HepG2 (cell line): ENCODE measurements at regions not wholly inside any gene's neighbourhood (a gene's known extent, or its start where the extent isn't known, plus 50 kb on each side); places are given as distances from the start of the nearest gene placed in this dataset.
A peak's percentile ranks its signal among the peaks of the same experiment; 100 is the strongest.

Experiments
- ATAC-seq: fragments of 200-7000 bp; cut with Tn5 transposase; 3 replicates; pipeline ENCODE4 v1.9.1; 2020; ENCODE audit warnings: mild to moderate bottlenecking, moderate library complexity
- BruUV-seq: library from RNA; stranded (reverse); fragments of 400-500 nt; replicated peaks from 2 replicates; lab custom pipeline; 2021; lab: Mats Ljungman, UMichigan
- CTCF ChIA-PET: fragments of 300-600 bp; formaldehyde crosslinking; extraction: SDS; loops from one replicate; lab custom pipeline; 2021; ENCODE audit warnings: low total read pairs, inconsistent platforms, low intra/inter-chr PET ratio; lab: Yijun Ruan, JAX
- POLR2A ChIA-PET: fragments of 350-600 bp; sonication (Branson Sonifier 250); formaldehyde crosslinking; loops from one replicate; lab custom pipeline; 2020; ENCODE audit warnings: antibody characterized with exemption, inconsistent platforms; lab: Yijun Ruan, JAX
- DNase-seq: peaks from one replicate; pipeline ENCODE4 v3.0.0-alpha.2; 2015; ENCODE audit warnings: low spot score
- FAIRE-seq: peaks from 3 replicates; lab custom pipeline; 2011; peaks lifted over from hg19 to GRCh38; lab: Jason Lieb, UNC
- H2AFZ ChIP-seq: one replicate; pipeline ENCODE4 v1.6.1; 2011; ENCODE audit warnings: low read length, inconsistent platforms
- H3K27ac ChIP-seq: fragments of 300-600 bp; 3 replicates; pipeline ENCODE4 v1.8.0; 2011; ENCODE audit warnings: mixed run types, mild to moderate bottlenecking, mixed read lengths, low read length, inconsistent platforms; ENCODE audit not compliant: insufficient read depth; ENCODE audit errors: extremely low read length
- H3K27me3 ChIP-seq, 2 experiments: fragments of 200-600 bp in 1 of 2; 2 replicates in 1 of 2; 3 replicates in 1 of 2; pipeline versions ENCODE4 v1.6.0 to v1.8.0; 2011; ENCODE audit warnings: low read length in 2 of 2, mild to moderate bottlenecking in 2 of 2, moderate library complexity in 2 of 2, inconsistent platforms in 1 of 2; ENCODE audit not compliant: insufficient read depth in 2 of 2, control insufficient read depth in 1 of 2
- H3K36me3 ChIP-seq, 2 experiments: fragments of 200-600 bp in 1 of 2; replicated peaks in 1 of 2; 2 replicates in 1 of 2; 3 replicates in 1 of 2; pipeline versions ENCODE4 v1.5.1 to v1.8.0; 2011; ENCODE audit warnings: low read length in 2 of 2, inconsistent platforms in 1 of 2; ENCODE audit not compliant: insufficient read depth in 2 of 2, control insufficient read depth in 1 of 2
- H3K4me1 ChIP-seq: 2 replicates; pipeline ENCODE4 v1.5.1; 2012; ENCODE audit warnings: low read length, inconsistent platforms; ENCODE audit not compliant: insufficient read depth
- H3K4me2 ChIP-seq: 2 replicates; pipeline ENCODE4 v1.6.0; 2011; ENCODE audit warnings: low read depth, low read length, inconsistent platforms
- H3K4me3 ChIP-seq, 3 experiments: fragments of 200-600 bp in 1 of 3; sonication (generic), shearing (Covaris generic) in 1 of 3; replicated peaks in 1 of 3; 2 replicates each; pipeline ENCODE4 v1.5.1; 2011 to 2016; ENCODE audit warnings: low read length in 3 of 3, inconsistent platforms in 2 of 3, low read depth in 2 of 3, mild to moderate bottlenecking in 2 of 3, control low read depth in 1 of 3, mixed read lengths in 1 of 3; ENCODE audit not compliant: insufficient read depth in 1 of 3
- H3K79me2 ChIP-seq: one replicate; pipeline ENCODE4 v1.6.1; 2011; ENCODE audit warnings: low read length, inconsistent platforms; ENCODE audit not compliant: insufficient read depth
- H3K9ac ChIP-seq: 2 replicates; pipeline ENCODE4 v1.6.0; 2011; ENCODE audit warnings: mild to moderate bottlenecking, low read depth, low read length, inconsistent platforms; ENCODE audit not compliant: insufficient read depth
- H3K9me3 ChIP-seq: 2 replicates; pipeline ENCODE4 v1.5.1; 2012; ENCODE audit warnings: mild to moderate bottlenecking, low read length
- H4K20me1 ChIP-seq: 2 replicates; pipeline ENCODE4 v1.6.0; 2011; ENCODE audit warnings: inconsistent platforms, mild to moderate bottlenecking, low read length, moderate library complexity; ENCODE audit not compliant: insufficient read depth
- KDM5B ChIP-seq: sonication (generic); formaldehyde crosslinking; IDR thresholded peaks from 2 replicates; pipeline ENCODE4 v1.4.0; 2020; ENCODE audit warnings: missing genetic modification reagents, mild to moderate bottlenecking, borderline replicate concordance
- KLF6 ChIP-seq: IDR thresholded peaks from 2 replicates; pipeline ENCODE4 v1.8.0; 2016; ENCODE audit warnings: missing biosample characterization, missing genetic modification reagents
- MAFF ChIP-seq: IDR thresholded peaks from 2 replicates; pipeline ENCODE4 v1.6.1; 2011; ENCODE audit warnings: low read depth, low read length, improper control_type of control experiment
- MAFK ChIP-seq, 2 experiments: IDR thresholded peaks in 1 of 2; conservative IDR thresholded peaks in 1 of 2; 2 replicates each; pipeline ENCODE4 v1.6.1; 2011; ENCODE audit warnings: improper control_type of control experiment in 2 of 2, low read length in 2 of 2
- WGBS: methylation state at CpG from one replicate; pipeline ENCODE4 v1.1.6; 2017; ENCODE audit warnings: low lambda C conversion rate; 5-methylcytosine and 5-hydroxymethylcytosine counted together
- in situ Hi-C: cut with HindIII; loops from 2 replicates; pipeline ENCODE4 v1.10.0; 2017; ENCODE audit warnings: low pct_unique_long_range_greater_than_20kb; ENCODE audit not compliant: extremely low pct_ligation_motif_present
- intact Hi-C: fragments of 100-400 bp; cut with micrococcal nuclease; formaldehyde crosslinking; loops from one replicate; pipeline ENCODE4 v1.10.0; 2022; ENCODE audit not compliant: unreplicated experiment
- TF ChIP-seq, protein P1 (sequence below): sonication (generic); formaldehyde crosslinking; IDR thresholded peaks from 2 replicates; pipeline ENCODE4 v1.5.0; 2020; ENCODE audit warnings: missing genetic modification reagents
- TF ChIP-seq, protein P2 (sequence below): sonication (generic); formaldehyde crosslinking; IDR thresholded peaks from 2 replicates; pipeline ENCODE4 v1.9.0; 2021; ENCODE audit warnings: missing genetic modification reagents, borderline replicate concordance
- TF ChIP-seq, protein P3 (sequence below): IDR thresholded peaks from 2 replicates; pipeline ENCODE4 v1.6.1; 2016; ENCODE audit warnings: control low read depth
- TF ChIP-seq, protein P4 (sequence below): sonication (generic); formaldehyde crosslinking; IDR thresholded peaks from 2 replicates; pipeline ENCODE4 v1.5.1; 2020; ENCODE audit warnings: mild to moderate bottlenecking, moderate library complexity, missing genetic modification reagents
- TF ChIP-seq, protein P5 (sequence below): sonication (generic); formaldehyde crosslinking; IDR thresholded peaks from 2 replicates; pipeline ENCODE4 v1.5.1; 2020; ENCODE audit warnings: missing genetic modification reagents, mild to moderate bottlenecking, borderline replicate concordance

DNA sequence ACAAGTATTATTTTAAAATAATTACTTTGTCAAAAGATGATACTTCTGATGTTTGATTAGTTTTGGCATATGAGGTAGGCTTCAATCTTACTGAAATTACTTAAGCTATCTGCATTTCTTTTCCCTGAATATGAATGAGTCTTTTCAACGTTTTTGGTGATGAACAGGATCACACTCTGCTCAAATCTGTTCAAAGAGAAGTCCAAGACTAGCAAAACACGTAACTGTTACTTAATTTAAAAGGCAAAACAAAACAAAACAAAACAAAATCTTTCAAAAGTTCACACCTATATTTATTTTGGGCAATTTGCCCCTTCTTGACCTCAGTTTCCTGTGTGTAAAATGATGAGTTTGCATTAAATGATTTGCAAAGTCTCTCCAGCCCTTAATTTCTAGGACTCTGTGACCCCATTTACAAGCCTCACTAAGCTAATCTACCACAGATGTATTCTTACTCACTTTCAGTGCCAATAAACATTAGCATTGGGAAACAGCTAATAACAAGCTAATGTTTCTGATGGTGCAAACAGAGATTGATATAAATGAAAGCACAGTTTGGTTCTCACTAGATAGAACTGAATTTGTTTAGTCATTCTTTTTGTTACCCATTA lies 865.4 kb downstream of the LTN1 start:
- no peak overlapping the region for H3K4me3 ChIP-seq
- H4K20me1 ChIP-seq = no peaks in the 10 kb centered on the region
- intact Hi-C loops (no loop called here), in situ Hi-C loops (no loop called here)
- no peaks in the 10 kb centered on the region for H3K79me2 ChIP-seq
- no peaks in the 10 kb centered on the region for H3K27me3 ChIP-seq
- CTCF ChIA-PET = no interaction called here
- no peak overlapping the region for H3K4me2 ChIP-seq
- FAIRE-seq = no peak
- no peak for ATAC-seq
- BruUV-seq = no TSS peak
- no peaks in the 10 kb centered on the region for H3K36me3 ChIP-seq
- POLR2A ChIA-PET = no interaction called here
- H3K9ac ChIP-seq = no peak overlapping the region
- peaks cover 78% of the 10 kb centered on the region for H3K9me3 ChIP-seq
- WGBS = 0% methylated on average over 2 of the region's 2 CpGs
- H2AFZ ChIP-seq = no peak overlapping the region
- no peak overlapping the region for H3K27ac ChIP-seq
- DNase-seq = no peak
- no peaks in the 10 kb centered on the region for H3K4me1 ChIP-seq
- TF ChIP-seq, protein P1, sequence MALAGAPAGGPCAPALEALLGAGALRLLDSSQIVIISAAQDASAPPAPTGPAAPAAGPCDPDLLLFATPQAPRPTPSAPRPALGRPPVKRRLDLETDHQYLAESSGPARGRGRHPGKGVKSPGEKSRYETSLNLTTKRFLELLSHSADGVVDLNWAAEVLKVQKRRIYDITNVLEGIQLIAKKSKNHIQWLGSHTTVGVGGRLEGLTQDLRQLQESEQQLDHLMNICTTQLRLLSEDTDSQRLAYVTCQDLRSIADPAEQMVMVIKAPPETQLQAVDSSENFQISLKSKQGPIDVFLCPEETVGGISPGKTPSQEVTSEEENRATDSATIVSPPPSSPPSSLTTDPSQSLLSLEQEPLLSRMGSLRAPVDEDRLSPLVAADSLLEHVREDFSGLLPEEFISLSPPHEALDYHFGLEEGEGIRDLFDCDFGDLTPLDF (CRISPR knock-in tag) = no peak
- TF ChIP-seq MAFF (peak; percentile 88), MAFK (conservative IDR thresholded peaks at IDR 0.05 in 1 of 2, IDR thresholded peaks at IDR 0.05 in 1 of 2; ENCODE audit: low read length in 2 of 2) (peak; percentile 88 to 92)

DNA sequence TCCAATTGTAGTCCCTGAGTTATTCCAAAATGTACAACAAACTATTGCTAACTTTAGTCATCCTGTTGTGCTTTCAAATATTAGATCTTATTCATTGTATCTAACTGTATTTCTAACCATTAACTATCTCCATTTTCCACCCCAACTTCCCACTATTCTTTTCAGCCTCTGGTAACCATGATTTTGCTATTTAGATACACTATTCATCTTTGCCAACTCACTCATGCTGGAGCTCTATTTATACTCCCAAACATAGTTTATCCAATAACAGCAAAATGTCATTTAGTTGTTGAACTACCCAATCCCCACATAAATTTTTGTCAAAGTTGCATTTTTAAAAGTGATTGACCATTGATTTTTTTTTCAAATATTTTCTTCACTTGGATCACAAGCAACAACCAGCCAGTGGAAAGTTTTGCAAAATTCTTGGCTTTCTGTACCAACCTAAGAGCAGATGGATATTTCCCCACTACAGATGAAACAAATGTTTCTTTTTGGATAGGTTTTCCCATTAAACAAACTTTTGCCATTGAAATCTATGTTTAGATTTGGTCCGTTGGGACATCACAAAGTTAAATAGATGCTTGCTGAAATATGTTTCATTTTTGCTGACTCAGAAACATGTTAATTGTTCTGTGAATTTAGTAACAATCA lies 866.0 kb downstream of the LTN1 start:
- H3K9me3 ChIP-seq = peaks cover 75% of the 10 kb centered on the region
- H3K4me2 ChIP-seq = no peak overlapping the region
- no TSS peak for BruUV-seq
- ATAC-seq (no peak), DNase-seq (no peak), FAIRE-seq (no peak)
- no peak overlapping the region for H3K9ac ChIP-seq
- POLR2A ChIA-PET = no interaction called here
- no peak overlapping the region for H2AFZ ChIP-seq
- no peaks in the 10 kb centered on the region for H3K79me2 ChIP-seq
- H3K4me1 ChIP-seq = no peaks in the 10 kb centered on the region
- intact Hi-C loops = no loop called here
- no peak overlapping the region for H3K4me3 ChIP-seq
- 19% methylated on average over 1 of the region's 1 CpG for WGBS
- CTCF ChIA-PET = no interaction called here
- no peak overlapping the region for H3K27ac ChIP-seq
- no peaks in the 10 kb centered on the region for H3K36me3 ChIP-seq
- no peaks in the 10 kb centered on the region for H4K20me1 ChIP-seq
- no peaks in the 10 kb centered on the region for H3K27me3 ChIP-seq
- in situ Hi-C loops = no loop called here
- TF ChIP-seq KDM5B (CRISPR knock-in tag) = no peak
- TF ChIP-seq, protein P2, sequence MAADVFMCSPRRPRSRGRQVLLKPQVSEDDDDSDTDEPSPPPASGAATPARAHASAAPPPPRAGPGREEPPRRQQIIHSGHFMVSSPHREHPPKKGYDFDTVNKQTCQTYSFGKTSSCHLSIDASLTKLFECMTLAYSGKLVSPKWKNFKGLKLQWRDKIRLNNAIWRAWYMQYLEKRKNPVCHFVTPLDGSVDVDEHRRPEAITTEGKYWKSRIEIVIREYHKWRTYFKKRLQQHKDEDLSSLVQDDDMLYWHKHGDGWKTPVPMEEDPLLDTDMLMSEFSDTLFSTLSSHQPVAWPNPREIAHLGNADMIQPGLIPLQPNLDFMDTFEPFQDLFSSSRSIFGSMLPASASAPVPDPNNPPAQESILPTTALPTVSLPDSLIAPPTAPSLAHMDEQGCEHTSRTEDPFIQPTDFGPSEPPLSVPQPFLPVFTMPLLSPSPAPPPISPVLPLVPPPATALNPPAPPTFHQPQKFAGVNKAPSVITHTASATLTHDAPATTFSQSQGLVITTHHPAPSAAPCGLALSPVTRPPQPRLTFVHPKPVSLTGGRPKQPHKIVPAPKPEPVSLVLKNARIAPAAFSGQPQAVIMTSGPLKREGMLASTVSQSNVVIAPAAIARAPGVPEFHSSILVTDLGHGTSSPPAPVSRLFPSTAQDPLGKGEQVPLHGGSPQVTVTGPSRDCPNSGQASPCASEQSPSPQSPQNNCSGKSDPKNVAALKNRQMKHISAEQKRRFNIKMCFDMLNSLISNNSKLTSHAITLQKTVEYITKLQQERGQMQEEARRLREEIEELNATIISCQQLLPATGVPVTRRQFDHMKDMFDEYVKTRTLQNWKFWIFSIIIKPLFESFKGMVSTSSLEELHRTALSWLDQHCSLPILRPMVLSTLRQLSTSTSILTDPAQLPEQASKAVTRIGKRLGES (CRISPR knock-in tag) = no peak
- TF ChIP-seq, protein P3, sequence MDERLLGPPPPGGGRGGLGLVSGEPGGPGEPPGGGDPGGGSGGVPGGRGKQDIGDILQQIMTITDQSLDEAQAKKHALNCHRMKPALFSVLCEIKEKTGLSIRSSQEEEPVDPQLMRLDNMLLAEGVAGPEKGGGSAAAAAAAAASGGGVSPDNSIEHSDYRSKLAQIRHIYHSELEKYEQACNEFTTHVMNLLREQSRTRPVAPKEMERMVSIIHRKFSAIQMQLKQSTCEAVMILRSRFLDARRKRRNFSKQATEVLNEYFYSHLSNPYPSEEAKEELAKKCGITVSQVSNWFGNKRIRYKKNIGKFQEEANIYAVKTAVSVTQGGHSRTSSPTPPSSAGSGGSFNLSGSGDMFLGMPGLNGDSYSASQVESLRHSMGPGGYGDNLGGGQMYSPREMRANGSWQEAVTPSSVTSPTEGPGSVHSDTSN (CRISPR knock-in tag) = no peak
- no peak for TF ChIP-seq KLF6 (CRISPR knock-in tag)
- TF ChIP-seq, protein P4, sequence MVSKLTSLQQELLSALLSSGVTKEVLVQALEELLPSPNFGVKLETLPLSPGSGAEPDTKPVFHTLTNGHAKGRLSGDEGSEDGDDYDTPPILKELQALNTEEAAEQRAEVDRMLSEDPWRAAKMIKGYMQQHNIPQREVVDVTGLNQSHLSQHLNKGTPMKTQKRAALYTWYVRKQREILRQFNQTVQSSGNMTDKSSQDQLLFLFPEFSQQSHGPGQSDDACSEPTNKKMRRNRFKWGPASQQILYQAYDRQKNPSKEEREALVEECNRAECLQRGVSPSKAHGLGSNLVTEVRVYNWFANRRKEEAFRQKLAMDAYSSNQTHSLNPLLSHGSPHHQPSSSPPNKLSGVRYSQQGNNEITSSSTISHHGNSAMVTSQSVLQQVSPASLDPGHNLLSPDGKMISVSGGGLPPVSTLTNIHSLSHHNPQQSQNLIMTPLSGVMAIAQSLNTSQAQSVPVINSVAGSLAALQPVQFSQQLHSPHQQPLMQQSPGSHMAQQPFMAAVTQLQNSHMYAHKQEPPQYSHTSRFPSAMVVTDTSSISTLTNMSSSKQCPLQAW = no peak
- TF ChIP-seq, protein P5, sequence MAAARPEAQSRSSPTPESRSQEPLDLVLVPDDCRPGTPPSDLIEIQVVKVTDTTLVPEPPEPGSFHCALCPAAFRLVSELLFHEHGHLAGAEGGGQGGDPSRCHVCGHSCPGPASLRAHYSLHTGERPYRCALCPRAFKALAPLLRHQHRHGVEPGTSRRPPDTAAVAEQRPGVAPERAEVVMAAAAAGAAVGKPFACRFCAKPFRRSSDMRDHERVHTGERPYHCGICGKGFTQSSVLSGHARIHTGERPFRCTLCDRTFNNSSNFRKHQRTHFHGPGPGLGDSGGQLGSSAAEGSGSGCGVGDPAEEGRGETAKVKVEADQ = no peak
